ENCODE measurements at regions not wholly inside any gene's neighbourhood (a gene's known extent, or its start where the extent isn't known, plus 50 kb on each side); places are given as distances from the start of the nearest gene placed in this dataset.

GRCh38 chr2:11028407-11028916 lies 116.7 kb downstream of the KCNF1 start:
- no peaks in the 10 kb centered on the region for H3K9me3 Mint-ChIP-seq (ENCODE audit: low read depth)
- H3K36me3 Mint-ChIP-seq, result no peaks in the 10 kb centered on the region
- ATAC-seq, result no peak
- peaks cover 30% of the 10 kb centered on the region for H3K27me3 Mint-ChIP-seq
- no peaks in the 10 kb centered on the region for H3K4me1 Mint-ChIP-seq
- H3K27ac Mint-ChIP-seq, result no peak overlapping the region
- H3K4me3 Mint-ChIP-seq, result no peak overlapping the region
- DNase-seq, result no peak
- CTCF ChIA-PET, result no interaction called here

GRCh38 chr2:11029136-11029535 lies 117.4 kb downstream of the KCNF1 start:
- Mint-ChIP-seq H3K27me3 (peaks cover 33% of the 10 kb centered on the region), H3K9me3 (ENCODE audit: low read depth) (no peaks in the 10 kb centered on the region), H3K27ac (no peak overlapping the region), H3K4me3 (no peak overlapping the region), H3K36me3 (no peaks in the 10 kb centered on the region), H3K4me1 (no peaks in the 10 kb centered on the region)
- no peak for DNase-seq
- ATAC-seq, result no peak
- CTCF ChIA-PET, result no interaction called here

- Mint-ChIP-seq H3K4me3 (no peak overlapping the region), H3K27me3 (peaks cover 36% of the 10 kb centered on the region), H3K9me3 (ENCODE audit: low read depth) (no peaks in the 10 kb centered on the region), H3K36me3 (no peaks in the 10 kb centered on the region), H3K27ac (no peak overlapping the region), H3K4me1 (no peaks in the 10 kb centered on the region)
- CTCF ChIA-PET, result no interaction called here
- DNase-seq (no peak), ATAC-seq (no peak)
Observed at GRCh38 chr2:11030036-11030435, 118.3 kb downstream of the KCNF1 start.

GRCh38 chr2:11030909-11031308 lies 119.2 kb downstream of the KCNF1 start:
- DNase-seq (no peak), ATAC-seq (no peak)
- Mint-ChIP-seq H3K4me3 (no peak overlapping the region), H3K4me1 (no peaks in the 10 kb centered on the region), H3K36me3 (no peaks in the 10 kb centered on the region), H3K27me3 (peaks cover 38% of the 10 kb centered on the region), H3K9me3 (ENCODE audit: low read depth) (no peaks in the 10 kb centered on the region), H3K27ac (no peak overlapping the region)
- CTCF ChIA-PET, result no interaction called here

- CTCF ChIA-PET, result no interaction called here
- no peak for ATAC-seq
- H3K4me1 Mint-ChIP-seq, result no peaks in the 10 kb centered on the region
- no peaks in the 10 kb centered on the region for H3K36me3 Mint-ChIP-seq
- DNase-seq, result no peak
- no peak overlapping the region for H3K27ac Mint-ChIP-seq
- no peak overlapping the region for H3K4me3 Mint-ChIP-seq
- H3K9me3 Mint-ChIP-seq (ENCODE audit: low read depth), result no peaks in the 10 kb centered on the region
- H3K27me3 Mint-ChIP-seq, result peaks cover 48% of the 10 kb centered on the region
Observed at GRCh38 chr2:11031876-11032275, 120.1 kb downstream of the KCNF1 start.

GRCh38 chr2:11032396-11032795 lies 120.7 kb downstream of the KCNF1 start:
- Mint-ChIP-seq H3K9me3 (ENCODE audit: low read depth) (peaks cover 4% of the 10 kb centered on the region), H3K36me3 (peaks cover 3% of the 10 kb centered on the region), H3K4me3 (no peak overlapping the region), H3K4me1 (no peaks in the 10 kb centered on the region), H3K27me3 (peaks cover 53% of the 10 kb centered on the region), H3K27ac (no peak overlapping the region)
- DNase-seq (no peak), ATAC-seq (no peak)
- CTCF ChIA-PET, result no interaction called here

- H3K27ac Mint-ChIP-seq, result no peak overlapping the region
- no peaks in the 10 kb centered on the region for H3K4me1 Mint-ChIP-seq
- ATAC-seq, result no peak
- DNase-seq, result no peak
- H3K4me3 Mint-ChIP-seq, result no peak overlapping the region
- H3K9me3 Mint-ChIP-seq (ENCODE audit: low read depth), result peaks cover 6% of the 10 kb centered on the region
- H3K36me3 Mint-ChIP-seq, result peaks cover 3% of the 10 kb centered on the region
- CTCF ChIA-PET, result no interaction called here
- H3K27me3 Mint-ChIP-seq, result peaks cover 59% of the 10 kb centered on the region
Observed at GRCh38 chr2:11033114-11033513, 121.4 kb downstream of the KCNF1 start.

GRCh38 chr2:11038641-11039040 lies 116.6 kb upstream of the SLC66A3 start:
- Mint-ChIP-seq H3K36me3 (peaks cover 3% of the 10 kb centered on the region), H3K27me3 (peaks cover 57% of the 10 kb centered on the region), H3K4me1 (no peaks in the 10 kb centered on the region), H3K4me3 (no peak overlapping the region), H3K27ac (no peak overlapping the region), H3K9me3 (ENCODE audit: low read depth) (peaks cover 9% of the 10 kb centered on the region)
- CTCF ChIA-PET, result no interaction called here
- DNase-seq (no peak), ATAC-seq (no peak)

GRCh38 chr2:11040992-11041391 lies 114.3 kb upstream of the SLC66A3 start:
- no peaks in the 10 kb centered on the region for H3K4me1 Mint-ChIP-seq
- DNase-seq, result no peak
- CTCF ChIA-PET, result no interaction called here
- peaks cover 56% of the 10 kb centered on the region for H3K27me3 Mint-ChIP-seq
- no peak overlapping the region for H3K27ac Mint-ChIP-seq
- H3K9me3 Mint-ChIP-seq (ENCODE audit: low read depth), result peaks cover 9% of the 10 kb centered on the region
- ATAC-seq, result no peak
- H3K4me3 Mint-ChIP-seq, result no peak overlapping the region
- H3K36me3 Mint-ChIP-seq, result peaks cover 3% of the 10 kb centered on the region

- H3K27me3 Mint-ChIP-seq, result peaks cover 38% of the 10 kb centered on the region
- ATAC-seq (no peak), DNase-seq (no peak)
- peaks cover 5% of the 10 kb centered on the region for H3K9me3 Mint-ChIP-seq (ENCODE audit: low read depth)
- CTCF ChIA-PET, result no interaction called here
- no peak overlapping the region for H3K4me3 Mint-ChIP-seq
- no peaks in the 10 kb centered on the region for H3K4me1 Mint-ChIP-seq
- H3K36me3 Mint-ChIP-seq, result no peaks in the 10 kb centered on the region
- H3K27ac Mint-ChIP-seq, result no peak overlapping the region
Observed at GRCh38 chr2:11042841-11043240, 112.4 kb upstream of the SLC66A3 start.

GRCh38 chr2:11043245-11043644 lies 112.0 kb upstream of the SLC66A3 start:
- H3K27ac Mint-ChIP-seq, result no peak overlapping the region
- no peaks in the 10 kb centered on the region for H3K4me1 Mint-ChIP-seq
- H3K36me3 Mint-ChIP-seq, result no peaks in the 10 kb centered on the region
- DNase-seq, result no peak
- CTCF ChIA-PET, result no interaction called here
- H3K9me3 Mint-ChIP-seq (ENCODE audit: low read depth), result peaks cover 3% of the 10 kb centered on the region
- H3K4me3 Mint-ChIP-seq, result no peak overlapping the region
- no peak for ATAC-seq
- peaks cover 36% of the 10 kb centered on the region for H3K27me3 Mint-ChIP-seq

- Mint-ChIP-seq H3K4me3 (no peak overlapping the region), H3K9me3 (ENCODE audit: low read depth) (peaks cover 3% of the 10 kb centered on the region), H3K27me3 (peaks cover 30% of the 10 kb centered on the region), H3K36me3 (no peaks in the 10 kb centered on the region), H3K4me1 (no peaks in the 10 kb centered on the region), H3K27ac (no peak overlapping the region)
- ATAC-seq (no peak), DNase-seq (no peak)
- CTCF ChIA-PET, result no interaction called here
Observed at GRCh38 chr2:11044201-11044600, 111.1 kb upstream of the SLC66A3 start.

GRCh38 chr2:11045294-11045693 lies 110.0 kb upstream of the SLC66A3 start:
- no peak overlapping the region for H3K4me3 Mint-ChIP-seq
- DNase-seq, result no peak
- ATAC-seq, result no peak
- H3K4me1 Mint-ChIP-seq, result no peaks in the 10 kb centered on the region
- H3K27me3 Mint-ChIP-seq, result peaks cover 25% of the 10 kb centered on the region
- H3K27ac Mint-ChIP-seq, result no peak overlapping the region
- H3K9me3 Mint-ChIP-seq (ENCODE audit: low read depth), result no peaks in the 10 kb centered on the region
- no peaks in the 10 kb centered on the region for H3K36me3 Mint-ChIP-seq
- CTCF ChIA-PET, result interaction anchor here (1.3 kb wide), 1 partner anchor 212 kb away, joined by 4 read pairs; no protein-coding TSS in a partner anchor

- Mint-ChIP-seq H3K36me3 (no peaks in the 10 kb centered on the region), H3K4me1 (no peaks in the 10 kb centered on the region), H3K9me3 (ENCODE audit: low read depth) (no peaks in the 10 kb centered on the region), H3K27ac (no peak overlapping the region), H3K4me3 (no peak overlapping the region), H3K27me3 (peaks cover 9% of the 10 kb centered on the region)
- no peak for ATAC-seq
- CTCF ChIA-PET, result no interaction called here
- DNase-seq, result no peak
Observed at GRCh38 chr2:11048335-11049008, 106.8 kb upstream of the SLC66A3 start.

GRCh38 chr2:11050565-11050964 lies 104.7 kb upstream of the SLC66A3 start:
- H3K36me3 Mint-ChIP-seq, result no peaks in the 10 kb centered on the region
- ATAC-seq, result no peak
- no peaks in the 10 kb centered on the region for H3K27me3 Mint-ChIP-seq
- CTCF ChIA-PET, result no interaction called here
- no peak overlapping the region for H3K4me3 Mint-ChIP-seq
- no peaks in the 10 kb centered on the region for H3K9me3 Mint-ChIP-seq (ENCODE audit: low read depth)
- no peak overlapping the region for H3K27ac Mint-ChIP-seq
- no peaks in the 10 kb centered on the region for H3K4me1 Mint-ChIP-seq
- no peak for DNase-seq
